Upper lobe of left lung (tissue), 4 donors: ENCODE measurements at regions not wholly inside any gene's neighbourhood (a gene's known extent, or its start where the extent isn't known, plus 50 kb on each side); places are given as distances from the start of the nearest gene placed in this dataset.

ENCODE experiments used
- POLR2A ChIP-seq, 4 donors: fragments of 450-650 bp; IDR thresholded peaks; one replicate each; pipeline ENCODE4 v1.5.1; 2016 to 2017; ENCODE audit warnings: antibody characterized with exemption in 4 of 4, mild to moderate bottlenecking in 2 of 4
- POLR2AphosphoS5 ChIP-seq, 2 donors: sonication (generic); formaldehyde crosslinking; IDR thresholded peaks; one replicate each; pipeline ENCODE4 v1.5.1; 2017; ENCODE audit warnings: antibody characterized with exemption in 2 of 2
- TF ChIP-seq, protein P1 (sequence below), 6 experiments: fragments of 450-650 bp in 4 of 6; fragments of 200-600 bp in 2 of 6; sonication (generic) in 2 of 6; IDR thresholded peaks; one replicate each; pipeline ENCODE4 v1.5.1; 2016 to 2019; ENCODE audit warnings: antibody characterized with exemption in 6 of 6

DNA sequence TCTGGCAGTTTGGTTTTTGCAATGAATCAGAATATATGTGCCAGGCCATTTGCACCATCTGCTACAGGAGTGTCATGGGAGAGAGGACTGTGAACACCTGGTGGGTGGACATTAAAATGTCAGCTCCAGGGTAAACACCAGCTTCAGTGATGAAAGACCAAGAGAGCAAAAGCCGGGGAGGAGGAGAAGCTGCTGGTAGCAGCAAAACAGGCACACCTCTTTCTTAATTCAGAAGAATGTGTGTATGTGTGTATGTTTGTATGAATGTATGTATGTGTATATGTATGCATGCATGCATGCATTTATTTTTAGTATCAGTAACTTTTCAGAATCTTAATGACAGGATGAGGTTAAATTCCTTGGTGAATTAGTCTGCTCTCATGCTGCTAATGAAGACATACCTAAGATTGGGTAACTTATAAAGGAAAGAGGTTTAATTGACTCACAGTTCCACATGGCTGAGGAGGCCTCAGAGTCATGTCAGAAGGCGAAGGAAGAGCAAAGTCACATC, 357.4 kb upstream of the PRICKLE1 start:
- TF ChIP-seq, protein P1, sequence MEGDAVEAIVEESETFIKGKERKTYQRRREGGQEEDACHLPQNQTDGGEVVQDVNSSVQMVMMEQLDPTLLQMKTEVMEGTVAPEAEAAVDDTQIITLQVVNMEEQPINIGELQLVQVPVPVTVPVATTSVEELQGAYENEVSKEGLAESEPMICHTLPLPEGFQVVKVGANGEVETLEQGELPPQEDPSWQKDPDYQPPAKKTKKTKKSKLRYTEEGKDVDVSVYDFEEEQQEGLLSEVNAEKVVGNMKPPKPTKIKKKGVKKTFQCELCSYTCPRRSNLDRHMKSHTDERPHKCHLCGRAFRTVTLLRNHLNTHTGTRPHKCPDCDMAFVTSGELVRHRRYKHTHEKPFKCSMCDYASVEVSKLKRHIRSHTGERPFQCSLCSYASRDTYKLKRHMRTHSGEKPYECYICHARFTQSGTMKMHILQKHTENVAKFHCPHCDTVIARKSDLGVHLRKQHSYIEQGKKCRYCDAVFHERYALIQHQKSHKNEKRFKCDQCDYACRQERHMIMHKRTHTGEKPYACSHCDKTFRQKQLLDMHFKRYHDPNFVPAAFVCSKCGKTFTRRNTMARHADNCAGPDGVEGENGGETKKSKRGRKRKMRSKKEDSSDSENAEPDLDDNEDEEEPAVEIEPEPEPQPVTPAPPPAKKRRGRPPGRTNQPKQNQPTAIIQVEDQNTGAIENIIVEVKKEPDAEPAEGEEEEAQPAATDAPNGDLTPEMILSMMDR (IDR thresholded peaks at IDR 0.05): no peak
- TF ChIP-seq POLR2A (IDR thresholded peaks at IDR 0.05) (no peak), POLR2AphosphoS5 (IDR thresholded peaks at IDR 0.05) (no peak)
